ENCODE measurements at regions not wholly inside any gene's neighbourhood (a gene's known extent, or its start where the extent isn't known, plus 50 kb on each side); places are given as distances from the start of the nearest gene placed in this dataset.
"Not testable (repeated sequence)": the region's sequence is repeated elsewhere in the genome, so short reads cannot be mapped to it uniquely, and the experiment has no call there.

DNA sequence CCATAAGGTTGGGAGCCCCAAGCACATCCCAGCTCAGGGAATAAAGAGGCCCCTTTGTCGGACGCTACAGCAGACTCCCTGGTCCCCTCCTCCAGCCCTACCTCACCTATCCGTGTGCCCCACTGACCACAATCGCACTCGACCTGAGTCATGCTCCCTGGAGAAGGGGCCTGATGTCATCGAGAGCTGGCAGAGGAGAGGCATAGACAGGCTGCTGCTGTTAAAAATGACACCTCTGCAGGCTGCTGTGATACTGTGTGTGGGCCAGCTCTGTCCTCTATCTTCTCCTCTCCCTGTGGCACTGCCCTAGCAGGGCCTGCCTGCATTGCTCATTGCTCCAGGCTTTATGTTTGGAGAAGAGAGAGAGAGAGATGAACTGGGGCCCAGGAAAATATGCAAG, 123.4 kb upstream of the SYT13 start:
- DNase-seq (ENCODE audit: low spot score) = no peak

DNA sequence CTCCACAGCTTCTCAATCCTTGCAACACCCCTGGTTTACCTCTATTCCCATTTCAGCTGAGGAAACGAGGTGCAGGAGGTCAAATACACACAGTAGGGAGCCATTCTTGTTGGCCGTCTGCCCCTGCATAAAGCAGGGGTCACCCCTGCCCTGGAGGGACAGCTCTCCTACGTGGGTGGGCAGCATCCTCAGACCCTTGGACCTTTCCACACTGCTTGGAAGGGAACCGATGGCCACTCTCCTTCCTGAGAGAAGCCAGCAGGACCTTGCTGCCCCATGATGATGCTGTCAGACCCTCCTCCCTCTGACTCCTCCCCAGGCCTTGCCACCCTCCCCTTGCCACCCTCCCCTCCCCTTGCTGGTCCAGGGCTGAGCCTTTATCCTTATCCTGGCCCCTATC, 121.1 kb upstream of the SYT13 start:
- DNase-seq (ENCODE audit: low spot score) = no peak

DNA sequence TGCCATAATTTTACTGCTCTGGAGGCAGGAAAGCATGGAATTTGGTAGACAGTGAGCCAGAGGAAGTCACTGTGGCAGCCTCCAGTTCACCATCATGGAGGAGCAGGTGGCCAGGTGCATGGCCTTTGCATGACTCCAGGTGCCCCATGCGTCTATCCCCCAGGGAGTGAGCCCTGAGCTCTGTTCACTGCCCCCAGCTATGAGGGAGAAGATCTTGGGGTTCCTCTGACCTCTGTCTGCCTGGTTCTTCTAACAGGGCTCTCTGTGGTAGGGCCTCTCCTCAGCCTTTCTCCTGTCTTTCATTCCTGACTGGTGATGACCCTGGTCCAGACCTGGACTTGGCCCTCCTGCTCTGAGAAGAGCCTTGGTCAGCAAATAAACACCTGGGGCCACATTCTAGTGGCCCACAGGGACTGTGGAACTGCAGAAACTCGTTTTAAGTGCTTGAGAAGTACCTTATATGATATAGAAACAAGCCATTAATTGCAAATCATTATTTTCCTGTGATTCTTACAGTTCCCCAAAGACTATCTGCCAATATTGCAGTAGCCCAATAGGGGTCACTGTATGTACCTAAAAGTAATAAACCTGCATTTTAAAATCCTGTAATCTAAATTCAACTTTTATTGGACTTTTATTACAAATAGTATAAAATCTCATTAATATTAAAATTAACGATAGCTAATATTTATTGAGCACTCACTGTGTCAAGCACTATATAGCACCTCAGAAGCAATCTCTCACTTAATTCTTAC, 120.0 kb upstream of the SYT13 start:
- DNase-seq (ENCODE audit: low spot score) = no peak

DNA sequence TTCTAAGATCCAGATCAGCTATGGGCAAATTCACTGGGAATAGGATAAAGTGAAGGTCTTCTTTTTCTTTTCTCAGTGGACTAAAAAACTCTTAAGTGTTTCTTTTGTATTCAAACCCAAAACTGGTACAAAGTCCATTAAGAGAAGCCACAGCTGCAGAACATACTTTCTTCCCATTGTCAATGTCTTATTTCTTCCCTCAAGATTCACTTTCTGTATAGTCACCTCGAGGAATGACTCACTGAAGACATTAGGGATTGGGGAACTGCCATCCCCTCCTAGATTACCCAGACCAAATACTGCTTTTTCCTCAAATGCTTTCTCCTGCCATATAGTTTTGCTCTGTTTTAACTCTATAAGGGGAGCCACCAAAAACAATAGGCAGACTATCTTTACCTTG, 117.4 kb upstream of the SYT13 start:
- DNase-seq (ENCODE audit: low spot score) = not testable (repeated sequence)

DNA sequence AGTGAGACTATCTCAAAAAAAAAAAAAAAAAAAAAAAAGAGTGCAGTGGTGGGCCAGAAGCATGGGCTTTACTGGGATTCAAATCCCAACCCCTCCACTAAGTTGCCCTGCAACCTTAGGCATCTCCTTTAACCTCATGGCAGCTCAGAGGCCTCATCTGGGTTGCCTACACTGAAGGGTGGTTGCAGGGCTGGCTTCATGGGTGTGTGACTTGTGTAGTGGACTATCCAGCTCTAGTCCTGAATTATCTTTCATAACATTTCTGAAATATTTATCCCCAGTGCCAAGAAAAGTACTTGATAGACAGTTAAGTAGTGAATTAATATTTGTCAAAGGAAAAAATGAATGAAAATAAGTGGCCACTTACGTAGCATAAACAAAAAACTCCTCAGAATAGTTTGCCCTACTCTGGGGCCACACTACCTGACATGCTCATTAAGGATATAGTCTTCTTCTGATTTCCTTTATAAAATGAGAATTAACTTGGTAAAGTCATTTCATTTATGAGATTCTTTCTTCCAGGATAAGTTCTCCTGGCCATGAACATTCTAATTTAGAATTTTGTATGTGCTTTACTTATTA, 116.0 kb upstream of the SYT13 start:
- DNase-seq (ENCODE audit: low spot score) = no peak

DNA sequence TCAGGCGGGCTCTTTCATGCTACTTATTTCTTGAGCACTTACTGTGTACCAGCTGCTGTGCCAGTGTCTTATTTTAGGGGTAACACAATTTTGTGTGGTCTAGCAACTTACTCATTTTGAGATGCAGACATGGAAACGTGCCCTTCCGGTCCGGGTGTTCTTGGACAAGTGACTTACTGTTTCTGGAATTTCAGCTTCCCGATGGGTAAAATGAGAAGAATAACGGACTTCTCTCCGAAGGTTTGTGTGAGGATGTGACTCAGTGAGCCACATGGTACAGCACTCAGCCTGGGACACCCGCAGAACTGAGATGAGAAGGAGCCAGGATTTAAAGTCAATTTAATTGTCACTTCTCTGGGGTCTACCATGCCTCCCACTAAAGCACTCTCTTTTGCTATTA, 114.5 kb upstream of the SYT13 start:
- no peak for DNase-seq (ENCODE audit: low spot score)

DNA sequence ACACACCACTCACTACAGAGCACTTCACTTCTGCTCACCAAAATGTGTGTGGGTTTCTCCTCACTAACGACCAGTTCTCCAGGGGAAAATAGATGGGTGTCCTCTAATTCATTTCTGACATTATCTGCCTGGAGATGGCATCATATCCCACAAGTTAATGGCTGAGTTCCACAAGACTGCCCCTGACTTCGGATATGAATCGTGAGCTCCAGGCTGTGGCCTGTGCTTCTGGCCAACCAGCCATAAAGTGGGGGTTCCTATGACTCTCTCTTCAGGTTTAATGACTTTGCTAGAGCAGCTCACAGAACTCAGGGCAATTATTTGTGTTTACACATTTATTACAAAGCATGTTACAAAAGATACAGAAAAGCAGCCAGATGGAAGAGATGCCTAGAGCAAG, 113.0 kb upstream of the SYT13 start:
- no peak for DNase-seq (ENCODE audit: low spot score)

DNA sequence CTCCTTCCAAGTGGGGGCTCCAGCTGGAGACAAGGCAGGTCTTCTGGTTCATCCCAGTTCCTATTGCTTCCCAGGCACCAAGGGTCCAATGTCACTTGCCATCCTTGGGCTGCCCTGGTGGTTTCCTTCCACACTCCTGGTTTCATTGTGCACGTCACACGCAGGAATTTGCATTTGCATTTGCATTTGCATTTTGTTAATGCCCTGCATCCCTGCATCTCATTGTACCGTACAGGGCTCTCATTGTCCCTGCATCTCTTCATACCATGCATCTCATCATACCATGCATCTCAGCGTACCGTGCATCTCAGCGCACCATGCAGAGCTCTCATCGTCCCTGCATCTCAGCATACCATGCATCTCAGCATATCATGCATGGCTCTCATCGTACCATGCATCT, 112.2 kb upstream of the SYT13 start:
- DNase-seq (ENCODE audit: low spot score) = no peak

DNA sequence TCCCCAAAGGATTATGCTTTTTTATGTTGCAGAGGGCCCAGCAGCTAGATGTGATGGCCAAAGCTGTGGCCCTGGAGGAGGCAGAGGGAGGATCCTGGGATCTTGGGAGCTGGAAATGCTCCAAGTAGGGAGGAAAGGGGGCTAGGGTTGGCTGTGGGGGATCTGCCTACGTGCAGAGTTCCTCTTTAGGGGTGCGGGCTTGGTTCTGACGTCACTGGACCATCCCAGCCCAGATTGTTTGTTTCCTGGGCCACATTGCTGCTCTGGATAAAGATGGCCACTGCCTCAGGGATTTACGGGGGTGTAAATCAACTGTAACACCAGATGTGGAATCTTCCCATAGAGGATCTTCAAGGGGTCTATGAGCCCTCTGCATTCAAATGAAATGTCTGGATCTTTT, 110.3 kb upstream of the SYT13 start:
- no peak for DNase-seq (ENCODE audit: low spot score)

DNA sequence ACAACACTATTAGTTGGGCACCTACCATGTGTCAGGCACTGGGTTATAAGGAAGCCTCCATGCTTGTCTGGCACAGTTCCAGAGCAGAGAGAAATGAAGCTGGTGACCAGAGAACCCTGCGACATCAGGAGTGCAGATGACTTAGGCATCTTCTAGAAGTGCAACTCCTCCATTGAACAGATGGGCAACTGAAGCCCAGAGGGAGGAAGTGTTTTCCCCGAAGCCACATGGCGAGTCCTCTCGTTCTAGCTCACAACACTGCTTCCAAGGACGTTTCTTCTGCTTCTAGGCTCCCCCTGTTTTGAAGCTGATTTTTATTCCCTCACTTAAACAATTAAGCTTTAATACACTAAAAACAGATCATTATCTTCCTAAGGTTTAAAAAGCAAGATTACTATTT, 109.8 kb upstream of the SYT13 start:
- DNase-seq (ENCODE audit: low spot score) = no peak

DNA sequence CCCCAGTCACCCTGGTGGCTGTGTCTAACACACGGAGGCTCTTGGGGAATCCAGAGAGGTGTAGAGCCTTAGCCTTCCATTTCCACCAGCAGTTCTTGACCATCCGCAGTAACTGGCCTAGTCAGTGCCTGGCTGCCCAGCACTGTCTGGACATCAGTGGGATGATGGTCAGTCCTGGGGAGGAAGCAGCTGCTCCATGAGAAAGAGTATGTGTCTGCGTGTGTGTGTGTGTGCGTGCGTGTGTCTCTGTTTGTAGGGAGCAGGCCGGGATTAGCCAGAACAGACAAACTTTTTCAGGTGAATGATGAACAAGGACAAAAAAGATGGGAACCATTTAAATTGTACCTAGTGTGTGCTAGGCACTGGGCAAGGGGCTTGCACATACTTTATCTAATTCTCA, 109.3 kb upstream of the SYT13 start:
- DNase-seq (ENCODE audit: low spot score) = no peak

DNA sequence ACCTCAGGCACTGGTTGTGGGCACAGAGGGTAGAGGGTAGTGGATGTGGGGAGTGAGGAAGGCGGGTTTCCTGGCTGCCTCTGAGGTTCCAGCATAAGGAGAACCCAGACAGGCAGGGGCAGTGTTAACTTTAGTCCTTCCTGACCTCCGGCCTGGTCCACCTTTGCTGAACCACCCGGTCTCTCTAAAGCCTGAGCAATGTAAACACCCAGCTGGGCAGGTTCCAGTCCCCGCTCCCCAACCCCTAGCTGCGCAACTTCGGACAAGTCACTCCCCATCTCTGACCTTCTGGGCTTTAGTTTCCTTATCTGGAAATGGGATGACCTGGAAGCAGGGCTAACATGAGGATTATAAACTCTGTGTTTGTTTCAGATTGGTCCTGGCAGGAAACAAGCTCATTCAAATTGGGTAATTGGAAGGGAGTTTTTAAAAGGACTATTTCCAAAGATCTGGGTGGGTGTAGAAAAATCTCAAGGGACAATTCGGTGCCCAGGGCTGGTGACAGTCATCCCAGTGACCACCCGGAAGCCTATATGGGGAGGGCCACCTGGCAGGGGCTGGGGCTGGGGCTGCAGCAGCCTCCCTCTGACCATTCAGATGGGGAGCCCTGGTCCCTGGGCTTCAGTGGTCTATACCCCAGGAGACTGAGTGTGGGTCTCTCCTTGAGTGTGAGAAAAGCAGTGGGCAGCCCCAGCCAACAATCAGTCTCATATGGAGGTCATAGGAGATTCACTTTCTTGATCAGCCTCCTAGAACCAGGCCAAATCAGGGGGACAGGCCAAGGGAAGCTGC, 108.3 kb upstream of the SYT13 start:
- DNase-seq (ENCODE audit: low spot score) = no peak

DNA sequence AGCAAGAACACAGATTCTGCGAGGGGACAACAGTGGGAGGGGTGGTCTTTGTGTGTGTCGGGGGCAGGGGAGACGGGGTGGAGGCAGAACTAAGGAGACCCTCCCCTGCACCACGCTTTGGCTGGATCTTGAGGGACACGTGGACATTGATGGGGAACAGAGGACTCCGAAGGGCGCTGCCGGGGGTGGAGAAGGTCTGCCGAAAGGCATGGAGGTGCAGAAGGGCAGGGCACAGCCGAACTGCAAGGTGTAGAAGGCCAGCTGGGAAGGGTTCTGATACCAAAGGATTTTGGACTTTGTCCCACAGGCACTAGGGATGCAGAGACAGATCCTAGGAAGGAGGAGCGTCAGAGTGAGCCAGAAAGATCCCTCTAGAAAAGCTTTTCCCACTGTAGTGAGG, 107.7 kb upstream of the SYT13 start:
- no peak for DNase-seq (ENCODE audit: low spot score)

DNA sequence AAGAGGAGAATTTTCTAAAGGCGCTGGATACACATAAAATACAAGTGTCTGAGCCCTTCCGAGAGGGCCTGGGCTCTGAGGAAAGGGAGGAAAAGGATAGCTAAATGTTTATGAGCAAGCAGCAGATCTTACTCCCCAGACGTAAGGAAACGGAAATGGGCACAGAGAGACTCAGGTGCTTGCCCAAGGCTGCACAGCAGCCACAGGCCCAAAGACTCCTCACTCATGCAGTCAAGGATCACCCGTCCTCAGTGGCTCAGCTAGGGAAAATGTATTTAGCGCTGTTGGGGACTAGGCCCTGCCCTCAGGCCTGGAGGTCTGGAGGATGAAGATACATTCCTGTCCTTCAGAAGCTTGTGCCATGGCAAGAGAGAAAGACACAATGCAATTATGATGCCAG, 107.2 kb upstream of the SYT13 start:
- no peak for DNase-seq (ENCODE audit: low spot score)

DNA sequence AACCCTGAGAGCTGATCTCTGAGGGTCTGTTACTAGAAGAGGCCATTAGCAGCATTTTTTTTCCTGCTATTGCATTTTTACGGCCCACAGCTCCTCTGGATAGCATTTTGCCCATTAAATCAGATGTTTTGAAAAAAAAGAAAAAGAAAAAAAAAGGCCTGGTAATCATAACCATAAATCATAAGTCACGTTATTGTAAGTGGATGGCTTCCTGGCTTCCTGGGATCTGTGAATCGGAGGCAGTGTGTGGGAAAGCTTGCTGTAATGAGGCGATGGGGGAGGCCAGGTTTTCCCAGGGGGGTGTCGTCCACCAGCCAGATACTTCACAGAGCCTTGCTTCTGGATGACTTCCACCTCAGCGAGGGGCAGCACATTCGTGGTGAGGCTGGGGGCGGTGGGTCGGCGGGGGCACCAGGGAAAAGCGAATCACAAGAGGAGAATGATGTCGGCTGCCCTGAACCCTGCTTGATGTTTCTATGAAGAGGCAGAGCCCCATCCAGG, 106.5 kb upstream of the SYT13 start:
- no peak for DNase-seq (ENCODE audit: low spot score)

DNA sequence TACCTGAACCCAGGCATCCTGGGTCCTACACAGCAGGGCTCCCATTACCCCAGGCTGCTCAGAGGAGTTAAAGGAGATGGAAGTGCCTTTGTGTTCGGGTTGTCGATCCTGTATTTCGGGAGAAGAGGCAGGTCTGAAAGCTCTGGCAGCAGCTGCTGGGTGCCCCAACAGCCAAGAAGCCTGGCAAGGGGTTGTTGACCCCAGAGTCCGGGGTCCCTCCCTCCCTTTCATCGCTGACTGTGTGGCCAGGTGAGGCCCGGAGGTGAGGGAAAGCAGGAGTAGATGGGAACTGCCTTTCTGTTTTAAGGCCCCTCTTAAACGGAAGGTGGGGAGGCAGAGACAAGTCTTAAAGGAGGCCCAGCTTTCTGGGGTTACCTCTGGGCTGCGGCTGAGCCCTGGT, 106.0 kb upstream of the SYT13 start:
- no peak for DNase-seq (ENCODE audit: low spot score)

DNA sequence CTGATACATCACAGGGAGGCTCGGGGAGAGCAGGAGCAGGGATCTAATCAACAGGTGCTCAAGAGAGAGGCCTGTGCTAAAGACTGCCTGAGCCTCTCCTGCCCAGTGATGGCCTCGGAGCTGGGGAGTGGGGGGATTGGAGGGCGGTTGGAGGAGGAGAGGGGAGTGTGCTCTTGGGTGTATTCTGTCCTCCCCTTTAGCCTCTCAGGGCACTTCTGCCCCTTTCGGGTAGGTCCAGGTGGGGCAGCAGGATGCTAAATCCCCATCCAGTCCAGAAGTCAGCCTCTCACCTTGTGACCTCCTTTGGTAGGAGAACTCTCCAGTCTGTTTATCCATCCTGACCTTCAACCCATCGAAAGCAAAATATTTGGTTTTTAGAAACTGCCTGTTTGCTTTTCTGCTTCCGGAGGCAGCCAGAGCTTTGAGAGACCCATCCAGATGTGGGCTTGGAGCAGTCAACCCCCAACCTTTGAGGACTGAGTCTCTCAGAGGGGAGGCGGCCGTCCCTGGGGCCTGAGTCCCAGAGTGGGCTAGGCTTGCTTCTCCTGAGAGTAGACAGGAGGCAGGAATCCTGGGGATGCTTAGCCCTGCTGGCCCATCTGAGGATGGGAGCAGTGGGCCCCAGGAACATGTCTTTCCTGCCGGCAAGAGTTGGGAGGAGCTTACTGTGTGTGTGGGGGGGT, 105.2 kb upstream of the SYT13 start:
- DNase-seq (ENCODE audit: low spot score) = no peak

DNA sequence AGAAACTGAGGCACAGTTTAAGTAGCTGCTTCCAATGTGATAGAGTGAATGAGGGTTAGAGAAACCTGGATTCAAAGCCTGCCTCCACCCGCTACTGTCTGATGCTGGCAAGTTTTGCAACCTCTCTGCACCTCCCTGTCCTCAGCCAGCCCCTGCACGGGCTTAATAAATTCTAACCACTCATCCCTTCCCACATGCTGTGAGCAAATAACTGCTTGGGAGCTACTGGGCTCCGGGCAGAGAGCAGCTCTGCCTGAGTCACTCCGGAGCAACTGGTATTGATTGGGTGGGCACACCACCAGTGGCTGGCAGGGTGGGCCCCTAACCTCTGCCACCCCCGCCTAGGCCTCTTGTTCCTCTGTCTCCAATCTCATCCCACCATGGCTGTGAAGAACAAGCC, 104.3 kb upstream of the SYT13 start:
- no peak for DNase-seq (ENCODE audit: low spot score)

DNA sequence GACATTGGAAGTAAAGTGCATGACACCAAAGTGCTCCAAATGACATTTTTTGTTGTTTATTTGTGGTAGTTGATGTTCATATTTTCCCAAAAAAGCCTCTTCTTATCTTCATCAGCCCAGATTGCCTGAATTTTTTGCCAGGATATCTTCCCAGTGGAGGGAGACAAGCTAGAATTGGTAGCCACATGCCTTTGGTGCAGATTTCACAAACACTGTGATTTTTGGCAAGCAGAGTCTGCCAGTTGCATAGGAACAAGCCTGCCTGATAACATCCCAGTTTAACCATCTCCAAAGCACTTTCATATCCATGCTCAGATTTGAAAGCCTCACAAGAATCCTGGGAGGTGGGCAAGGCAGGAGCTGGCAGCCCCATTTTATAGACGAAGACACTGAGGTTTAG, 102.3 kb upstream of the SYT13 start:
- no peak for DNase-seq (ENCODE audit: low spot score)

DNA sequence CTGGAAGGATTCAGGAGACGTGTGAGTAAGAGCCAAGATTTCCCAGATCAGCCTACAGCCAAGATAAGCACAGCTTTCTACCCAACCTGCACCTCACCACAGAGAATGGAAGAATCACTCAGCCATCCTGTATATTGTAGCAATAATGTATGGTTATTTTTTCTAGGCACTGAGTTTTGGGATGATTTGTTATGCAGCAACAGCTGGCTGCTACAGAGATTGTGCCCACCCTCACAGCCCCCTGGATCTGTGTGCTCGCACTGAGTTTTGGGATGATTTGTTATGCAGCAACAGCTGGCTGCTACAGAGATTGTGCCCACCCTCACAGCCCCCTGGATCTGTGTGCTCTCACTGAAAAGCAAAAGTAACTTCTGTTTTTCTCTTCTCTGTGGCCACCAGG, 101.7 kb upstream of the SYT13 start:
- DNase-seq (ENCODE audit: low spot score) = not testable (repeated sequence)

DNA sequence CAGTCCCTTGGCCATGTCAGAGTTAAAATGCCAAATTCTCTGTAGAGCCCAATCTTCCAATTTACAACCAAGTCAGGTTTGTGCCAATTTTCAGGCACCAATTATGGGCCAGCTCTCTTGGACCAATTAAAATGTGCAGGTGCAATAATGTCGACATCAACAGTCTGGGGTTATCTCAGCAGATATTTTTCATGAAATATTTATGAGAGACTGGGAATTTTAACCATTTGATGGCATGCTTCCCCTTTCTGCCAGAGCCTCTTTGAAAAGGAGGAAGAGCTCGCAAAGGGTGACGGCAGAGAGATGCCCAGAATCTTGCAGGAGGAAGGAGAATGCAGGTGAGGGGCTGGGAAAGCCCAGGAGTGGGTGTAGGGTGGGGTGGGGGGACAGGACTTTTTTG, 100.8 kb upstream of the SYT13 start:
- no peak for DNase-seq (ENCODE audit: low spot score)

DNA sequence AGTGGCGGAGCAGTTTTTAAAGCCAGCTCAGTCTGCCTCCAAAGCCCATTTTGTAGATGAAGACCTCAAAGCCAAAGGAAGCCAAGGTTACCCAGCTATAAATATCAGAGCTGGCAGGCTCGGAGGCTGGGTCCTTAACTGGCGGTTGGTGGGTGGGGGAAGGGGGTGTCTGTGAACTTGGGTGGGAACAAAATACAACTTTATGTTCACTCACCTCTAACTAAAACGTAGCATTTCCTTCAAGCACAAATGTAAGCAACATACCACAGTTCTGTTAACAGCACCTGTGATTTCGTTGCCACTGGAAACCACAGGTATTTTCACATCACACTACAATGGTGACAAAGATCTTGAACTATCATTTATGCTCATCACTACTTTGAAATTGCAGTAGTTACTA, 99.7 kb upstream of the SYT13 start:
- peak; percentile 25 for DNase-seq (ENCODE audit: low spot score)

DNA sequence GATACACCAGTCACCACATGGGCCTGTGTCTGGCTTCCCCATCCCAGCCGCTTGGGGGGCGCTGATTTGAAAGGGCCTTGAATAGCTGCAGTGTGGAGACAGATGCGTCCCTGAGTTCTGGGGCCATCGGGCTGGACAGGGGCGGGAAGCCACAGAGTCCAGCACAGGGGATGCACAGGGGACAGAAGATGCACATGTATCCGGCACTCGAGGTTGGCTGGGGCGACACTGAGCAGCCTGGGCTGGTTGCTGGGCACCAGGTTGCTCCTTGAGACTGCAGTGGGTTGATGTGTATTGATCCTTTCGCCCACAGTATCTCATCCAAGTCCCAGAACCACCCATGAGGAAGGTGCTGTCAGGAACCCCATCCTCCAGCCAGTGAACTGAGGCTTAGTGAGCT, 99.3 kb upstream of the SYT13 start:
- DNase-seq (ENCODE audit: low spot score) = no peak
